HG03097 (cell line): ENCODE measurements at regions not wholly inside any gene's neighbourhood (a gene's known extent, or its start where the extent isn't known, plus 50 kb on each side); places are given as distances from the start of the nearest gene placed in this dataset.

Experiments
- ATAC-seq: cut with Tn5 transposase; IDR thresholded peaks from one replicate; pipeline ENCODE4 v1.9.1; 2021; ENCODE audit not compliant: unreplicated experiment, low FRiP score

- no peak for ATAC-seq
These were observed 279.3 kb downstream of the BMP7 start for GRCh38 chr20:56986931-56987720.

DNA sequence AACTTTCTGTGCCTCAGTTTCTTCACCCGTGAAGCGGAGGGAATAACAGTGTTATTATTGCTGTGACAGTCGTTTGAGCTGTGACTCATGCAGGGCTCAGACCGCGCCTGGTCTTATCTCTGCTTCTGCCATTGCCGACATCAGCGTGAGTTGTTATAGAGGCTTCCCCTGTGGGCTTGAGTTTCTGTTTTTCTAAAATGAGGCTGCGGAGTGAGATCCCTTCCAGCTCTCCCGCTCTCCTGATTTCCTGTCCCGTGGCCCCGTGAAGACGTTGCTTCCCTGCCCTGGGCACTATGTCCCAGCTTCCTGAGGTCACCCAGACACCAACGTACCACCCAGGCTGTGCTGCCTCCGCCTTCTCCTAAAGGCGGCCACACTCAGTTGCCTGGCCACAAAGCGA, 278.5 kb downstream of the BMP7 start:
- ATAC-seq: no peak

GRCh38 chr20:56988446-56988845, 278.0 kb downstream of the BMP7 start:
- ATAC-seq: no peak

DNA sequence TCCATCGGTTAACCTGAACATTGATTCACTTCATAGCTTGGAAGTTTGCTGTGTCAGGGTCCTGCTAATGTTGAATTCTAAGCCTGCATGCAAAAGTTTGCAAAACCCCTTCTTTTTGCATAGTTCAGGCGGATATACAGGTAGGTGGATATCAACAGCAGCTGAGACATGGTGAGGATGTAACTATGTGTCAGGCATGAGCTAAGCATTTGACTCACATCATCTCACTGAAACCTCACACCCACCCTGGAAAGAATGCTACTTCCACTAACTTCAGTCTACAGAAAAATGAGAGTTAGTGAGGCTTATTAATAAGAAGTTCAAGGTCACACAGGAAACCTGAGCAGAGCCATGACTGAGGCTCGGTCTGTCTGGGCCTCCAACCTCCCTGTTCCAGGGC, 276.9 kb downstream of the BMP7 start:
- no peak for ATAC-seq

- no peak for ATAC-seq
These were observed 273.4 kb downstream of the BMP7 start for GRCh38 chr20:56993020-56993559.

- no peak for ATAC-seq
These were observed 272.4 kb downstream of the BMP7 start for GRCh38 chr20:56994006-56994405.

DNA sequence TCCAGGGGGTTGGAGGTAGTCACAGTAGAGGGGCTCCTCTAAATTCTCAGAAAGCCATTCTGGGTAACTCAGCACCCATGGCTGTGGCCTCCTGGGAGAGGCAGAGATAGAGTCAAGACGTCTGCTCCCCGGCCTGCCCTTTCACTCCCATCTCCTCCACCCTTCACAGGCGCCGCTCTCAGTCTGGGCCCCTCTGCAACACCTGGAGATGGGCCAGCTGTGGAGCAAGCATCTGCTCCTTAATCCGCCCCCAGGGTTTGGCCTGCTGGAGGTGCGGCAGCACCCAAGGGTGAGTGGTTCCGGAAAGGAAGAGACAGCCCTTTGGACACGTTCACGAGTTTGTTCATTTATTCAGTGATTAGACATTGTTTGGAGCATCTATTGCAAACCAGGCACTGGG, 271.3 kb downstream of the BMP7 start:
- no peak for ATAC-seq

DNA sequence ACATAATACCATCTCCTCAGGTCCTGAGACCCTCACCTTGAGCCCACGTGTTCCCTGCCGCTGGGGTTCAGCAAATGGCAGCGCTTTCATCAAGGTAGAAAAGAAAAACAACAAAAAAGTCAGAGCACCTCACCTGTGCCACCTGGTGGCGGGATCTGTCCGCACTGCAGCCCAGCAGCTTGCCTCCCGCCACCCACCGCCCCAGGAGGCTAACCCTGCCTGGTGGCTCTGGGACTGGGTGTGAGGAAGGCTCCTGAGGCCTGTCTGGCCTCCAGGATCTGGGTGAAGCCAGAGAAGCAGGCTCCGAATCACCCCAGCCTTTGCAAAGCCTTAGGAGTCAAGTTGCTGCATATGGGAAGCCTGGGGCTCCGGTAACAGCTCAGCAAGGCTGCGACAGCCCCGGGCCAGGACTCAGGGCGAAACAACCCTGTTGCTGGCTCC, 270.8 kb downstream of the BMP7 start:
- no peak for ATAC-seq

DNA sequence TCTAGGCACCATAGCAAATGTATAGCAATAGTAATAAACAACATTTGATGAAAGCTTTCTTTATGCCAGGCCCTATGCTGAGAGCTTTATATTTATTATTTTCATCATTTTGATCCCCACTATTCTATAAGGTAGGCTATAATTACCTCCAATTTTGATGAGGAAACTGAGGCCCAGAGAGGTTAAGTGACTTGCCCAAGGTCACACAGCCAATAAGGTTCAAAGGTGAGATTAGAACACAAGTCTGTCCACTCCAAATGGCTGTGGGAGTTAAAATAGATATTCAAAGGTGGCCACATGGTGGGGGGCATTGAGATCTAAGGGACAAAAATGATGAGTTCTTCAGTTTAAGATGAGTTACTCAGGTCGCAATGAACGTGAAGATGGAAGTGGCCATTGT, 269.9 kb downstream of the BMP7 start:
- no peak for ATAC-seq

DNA sequence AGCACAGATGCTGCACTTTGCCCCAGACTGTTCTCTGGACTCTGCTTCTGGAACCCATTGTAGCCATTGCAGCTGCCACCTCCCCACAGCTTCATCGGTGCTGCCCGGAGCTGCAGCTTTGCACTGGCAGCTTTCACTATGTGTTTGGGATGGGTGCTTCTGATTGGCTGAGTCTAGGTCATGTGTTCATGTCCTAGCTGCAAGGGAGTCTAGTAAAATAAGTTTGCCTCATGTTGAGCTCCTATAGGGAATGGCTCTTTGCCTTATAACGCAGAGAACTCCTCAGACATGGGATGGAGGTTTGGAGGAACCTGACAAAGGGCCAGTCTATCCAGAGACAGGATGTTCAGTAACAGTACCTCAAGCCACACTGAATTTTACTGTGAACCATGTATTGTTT, 268.0 kb downstream of the BMP7 start:
- ATAC-seq: no peak

DNA sequence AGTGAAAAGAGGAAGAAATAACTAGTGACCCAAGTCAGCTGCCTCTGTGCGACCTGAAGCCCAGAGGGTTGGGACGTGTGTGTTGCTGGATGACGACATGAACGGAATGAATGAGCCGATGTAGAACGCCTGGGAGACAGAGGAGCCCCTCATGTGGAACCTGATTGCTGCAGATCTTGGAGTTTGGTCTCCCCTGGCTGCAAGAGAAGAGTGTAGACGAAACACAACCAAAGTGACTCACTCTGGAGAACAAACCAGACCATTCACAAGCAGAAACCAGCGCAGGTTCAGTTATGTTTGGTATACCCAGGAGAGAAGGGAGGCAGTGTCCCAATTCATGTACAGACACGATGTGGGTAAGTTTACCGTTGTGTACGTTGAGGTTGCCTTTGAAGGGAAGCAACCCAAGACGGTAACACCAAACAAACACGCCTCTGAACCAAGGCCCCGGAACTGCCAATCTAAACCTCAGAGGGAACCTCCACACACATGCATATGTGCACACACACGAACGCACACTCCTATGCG, 265.9 kb downstream of the BMP7 start:
- ATAC-seq: no peak

DNA sequence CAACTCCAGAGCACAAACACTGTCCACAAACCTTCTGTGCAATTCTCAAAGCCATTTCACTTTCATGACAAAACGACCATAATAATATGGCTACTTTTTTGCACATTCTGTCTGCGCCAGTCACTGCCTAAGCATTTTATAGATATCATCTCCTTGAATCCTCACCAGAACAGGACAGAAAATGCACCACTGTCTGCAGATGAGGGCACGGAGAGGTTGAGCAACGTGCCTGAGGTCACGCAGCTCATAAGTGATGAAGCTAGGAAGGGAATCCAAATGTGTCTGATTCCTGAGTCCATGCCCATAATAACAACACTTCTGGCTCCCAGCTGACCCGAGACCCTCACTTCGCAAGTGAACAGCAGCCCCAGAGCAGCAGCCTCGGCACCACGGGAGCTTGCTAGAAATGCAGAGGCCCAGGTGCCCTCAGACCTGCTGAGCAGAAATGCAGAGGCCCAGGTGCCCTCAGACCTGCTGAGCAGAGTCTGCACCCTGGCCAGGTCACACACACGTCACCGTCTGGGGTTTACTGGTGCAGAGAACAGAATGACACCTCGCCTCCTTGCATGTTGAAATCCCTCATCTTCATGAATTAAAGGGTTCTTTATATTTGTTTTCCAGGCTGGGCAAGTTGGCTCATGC, 265.2 kb downstream of the BMP7 start:
- ATAC-seq: no peak

- ATAC-seq: no peak
These were observed 264.3 kb downstream of the BMP7 start for GRCh38 chr20:57002066-57002570.

GRCh38 chr20:57003012-57003411, 263.4 kb downstream of the BMP7 start:
- ATAC-seq: no peak

- ATAC-seq: no peak
These were observed 262.0 kb downstream of the BMP7 start for GRCh38 chr20:57004416-57004815.

GRCh38 chr20:57004951-57005933, 261.2 kb downstream of the BMP7 start:
- no peak for ATAC-seq

GRCh38 chr20:57006411-57007170, 259.9 kb downstream of the BMP7 start:
- ATAC-seq: no peak

DNA sequence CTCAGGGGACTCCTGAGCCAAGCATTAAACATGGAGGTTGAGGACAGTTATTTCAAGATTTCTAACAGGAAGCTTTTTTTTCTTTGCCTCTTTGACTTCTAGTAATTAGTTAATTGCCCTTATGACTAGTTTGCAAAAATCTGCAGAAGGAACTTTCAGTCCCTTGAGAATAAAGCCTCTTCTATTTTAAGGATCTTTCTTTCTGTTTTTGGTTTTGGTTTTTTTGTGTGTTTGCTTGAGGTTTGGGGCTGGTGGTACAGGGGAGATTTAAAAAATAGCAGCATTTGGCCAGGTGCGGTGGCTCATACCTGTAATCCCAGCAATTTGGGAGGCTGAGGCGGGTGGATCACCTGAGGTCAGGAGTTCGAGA, 259.3 kb downstream of the BMP7 start:
- ATAC-seq: no peak

DNA sequence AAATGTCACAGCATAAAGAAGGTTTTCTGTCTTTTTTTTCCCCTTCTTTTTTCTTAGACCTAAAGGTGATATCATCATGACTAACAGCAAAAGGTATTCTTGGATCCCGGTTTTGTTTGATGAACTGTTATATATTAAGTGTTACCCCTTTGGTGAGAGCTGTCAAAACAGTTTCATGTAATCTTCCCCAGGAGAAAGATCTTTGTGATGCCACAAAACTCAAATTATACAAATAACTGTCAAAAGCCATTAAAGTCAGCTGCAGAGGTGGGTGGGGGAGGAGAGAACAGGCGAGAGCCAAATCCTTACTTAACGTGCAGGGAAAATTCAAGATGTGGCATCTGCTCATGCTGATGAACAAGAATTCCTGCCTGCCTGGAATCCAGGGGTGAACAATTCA, 258.2 kb downstream of the BMP7 start:
- no peak for ATAC-seq

- ATAC-seq: no peak
These were observed 257.1 kb downstream of the BMP7 start for GRCh38 chr20:57009355-57009754.
